ENCODE measurements at regions not wholly inside any gene's neighbourhood (a gene's known extent, or its start where the extent isn't known, plus 50 kb on each side); places are given as distances from the start of the nearest gene placed in this dataset.

- no peak overlapping the region for H3K4me3 ChIP-seq (ENCODE audit: low read depth, low read length)
- TF ChIP-seq CTCF (IDR thresholded peaks at IDR 0.05; ENCODE audit: low read depth, low read length), result no peak
These were observed 135.8 kb downstream of the FOXL1 start for GRCh38 chr16:86714166-86714565.

GRCh38 chr16:86716649-86717048, 138.3 kb downstream of the FOXL1 start:
- H3K4me3 ChIP-seq (ENCODE audit: low read depth, low read length), result no peak overlapping the region
- no peak for TF ChIP-seq CTCF (IDR thresholded peaks at IDR 0.05; ENCODE audit: low read depth, low read length)

GRCh38 chr16:86718118-86718517, 139.8 kb downstream of the FOXL1 start:
- no peak for TF ChIP-seq CTCF (IDR thresholded peaks at IDR 0.05; ENCODE audit: low read depth, low read length)
- no peak overlapping the region for H3K4me3 ChIP-seq (ENCODE audit: low read depth, low read length)

- no peak overlapping the region for H3K4me3 ChIP-seq (ENCODE audit: low read depth, low read length)
These were observed 144.6 kb downstream of the FOXL1 start for GRCh38 chr16:86722970-86723369.

GRCh38 chr16:86723689-86724088, 145.3 kb downstream of the FOXL1 start:
- no peak for TF ChIP-seq CTCF (IDR thresholded peaks at IDR 0.05; ENCODE audit: low read depth, low read length)
- no peak overlapping the region for H3K4me3 ChIP-seq (ENCODE audit: low read depth, low read length)

More at GRCh38 chr16:86722970-86723369, 144.6 kb downstream of the FOXL1 start:
- TF ChIP-seq CTCF (IDR thresholded peaks at IDR 0.05; ENCODE audit: low read depth, low read length), result no peak

GRCh38 chr16:86725401-86725800, 147.1 kb downstream of the FOXL1 start:
- TF ChIP-seq CTCF (IDR thresholded peaks at IDR 0.05; ENCODE audit: low read depth, low read length), result no peak
- no peak overlapping the region for H3K4me3 ChIP-seq (ENCODE audit: low read depth, low read length)

GRCh38 chr16:86726340-86726739, 148.0 kb downstream of the FOXL1 start:
- TF ChIP-seq CTCF (IDR thresholded peaks at IDR 0.05; ENCODE audit: low read depth, low read length), result no peak
- H3K4me3 ChIP-seq (ENCODE audit: low read depth, low read length), result no peak overlapping the region
